LoVo (cell line): ENCODE measurements at regions not wholly inside any gene's neighbourhood (a gene's known extent, or its start where the extent isn't known, plus 50 kb on each side); places are given as distances from the start of the nearest gene placed in this dataset.

Experiments used
- DNase-seq: peaks from one replicate; pipeline ENCODE4 v3.0.0-alpha.2; 2016; ENCODE audit warnings: low spot score

GRCh38 chr6:1482381-1483166 is 93.2 kb downstream of the FOXF2 start:
- no peak for DNase-seq

- peak; percentile 73 for DNase-seq
Measured at GRCh38 chr6:1485678-1486077, 96.3 kb downstream of the FOXF2 start.

- DNase-seq, result no peak
Measured at GRCh38 chr6:1486387-1486786, 97.0 kb downstream of the FOXF2 start.

- no peak for DNase-seq
Measured at GRCh38 chr6:1487239-1487638, 97.9 kb downstream of the FOXF2 start.

- no peak for DNase-seq
Measured at GRCh38 chr6:1491025-1491424, 101.6 kb downstream of the FOXF2 start.

- no peak for DNase-seq
Measured at GRCh38 chr6:1491591-1492319, 102.4 kb downstream of the FOXF2 start.

- no peak for DNase-seq
Measured at GRCh38 chr6:1494671-1495070, 105.3 kb downstream of the FOXF2 start.

- no peak for DNase-seq
Measured at GRCh38 chr6:1495344-1495743, 106.0 kb downstream of the FOXF2 start.

- DNase-seq, result no peak
Measured at GRCh38 chr6:1496092-1496491, 106.7 kb downstream of the FOXF2 start.

GRCh38 chr6:1496836-1497760 is 107.7 kb downstream of the FOXF2 start:
- no peak for DNase-seq

- no peak for DNase-seq
Measured at GRCh38 chr6:1497761-1498105, 108.4 kb downstream of the FOXF2 start.

GRCh38 chr6:1498491-1499113 is 109.2 kb downstream of the FOXF2 start:
- no peak for DNase-seq

- DNase-seq, result no peak
Measured at GRCh38 chr6:1499777-1500176, 109.9 kb upstream of the FOXC1 start.

- no peak for DNase-seq
Measured at GRCh38 chr6:1500913-1501312, 108.8 kb upstream of the FOXC1 start.

GRCh38 chr6:1502041-1502440 is 107.7 kb upstream of the FOXC1 start:
- no peak for DNase-seq

- no peak for DNase-seq
Measured at GRCh38 chr6:1503811-1504210, 105.9 kb upstream of the FOXC1 start.

GRCh38 chr6:1504465-1504864 is 105.2 kb upstream of the FOXC1 start:
- DNase-seq, result no peak

GRCh38 chr6:1507251-1507650 is 102.5 kb upstream of the FOXC1 start:
- DNase-seq, result no peak

- no peak for DNase-seq
Measured at GRCh38 chr6:1509241-1509640, 100.5 kb upstream of the FOXC1 start.

GRCh38 chr6:1510239-1510638 is 99.5 kb upstream of the FOXC1 start:
- DNase-seq, result no peak

- no peak for DNase-seq
Measured at GRCh38 chr6:1513215-1513780, 96.4 kb upstream of the FOXC1 start.

- no peak for DNase-seq
Measured at GRCh38 chr6:1514078-1514477, 95.6 kb upstream of the FOXC1 start.
